HG03457 (cell line): ENCODE measurements at regions not wholly inside any gene's neighbourhood (a gene's known extent, or its start where the extent isn't known, plus 50 kb on each side); places are given as distances from the start of the nearest gene placed in this dataset.
"Not testable (repeated sequence)": the region's sequence is repeated elsewhere in the genome, so short reads cannot be mapped to it uniquely, and the experiment has no call there.

Experiments
- ATAC-seq: cut with Tn5 transposase; IDR thresholded peaks from one replicate; pipeline ENCODE4 v1.9.1; 2021; ENCODE audit warnings: moderate number of reproducible peaks; ENCODE audit not compliant: unreplicated experiment

DNA sequence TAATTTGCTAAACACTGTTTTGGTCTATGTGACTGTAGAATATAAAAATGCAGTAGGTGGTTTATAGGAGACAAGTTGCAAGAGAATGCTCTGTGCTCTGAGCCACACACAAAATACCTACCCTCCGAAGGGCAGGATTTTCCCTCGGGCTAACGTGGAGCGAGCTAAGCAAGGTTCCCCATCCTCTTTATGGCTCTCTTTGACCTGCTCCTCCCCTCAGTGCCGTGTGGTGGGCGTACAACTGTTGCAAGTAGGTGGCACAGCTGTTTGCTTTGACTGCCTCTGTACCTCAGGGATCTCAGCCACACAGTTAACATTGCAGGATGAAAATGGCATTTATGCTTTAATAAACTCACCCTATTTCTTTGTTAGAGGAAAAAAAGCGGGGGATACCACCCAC is 339.1 kb downstream of the SATB1 start:
- no peak for ATAC-seq

DNA sequence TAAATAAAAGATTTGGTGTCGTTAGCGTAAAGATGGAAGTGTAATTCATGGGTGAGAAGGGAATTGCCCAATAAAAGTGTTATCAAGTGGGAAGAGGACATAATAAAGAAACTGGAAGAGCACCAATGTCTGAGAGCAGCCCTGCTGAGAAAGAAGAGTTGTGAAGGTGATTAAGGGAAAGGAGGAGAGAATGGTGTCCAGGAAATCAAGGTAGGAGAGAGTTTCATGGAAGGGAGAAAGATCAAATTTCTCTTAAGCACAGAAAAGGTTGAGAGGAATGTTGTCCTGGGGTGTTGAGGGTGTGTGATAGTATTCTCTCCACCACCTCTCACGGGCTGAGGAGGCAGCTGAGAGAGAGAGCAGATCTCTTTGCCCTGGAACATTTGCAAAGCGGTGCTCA is 339.7 kb downstream of the SATB1 start:
- ATAC-seq: no peak

DNA sequence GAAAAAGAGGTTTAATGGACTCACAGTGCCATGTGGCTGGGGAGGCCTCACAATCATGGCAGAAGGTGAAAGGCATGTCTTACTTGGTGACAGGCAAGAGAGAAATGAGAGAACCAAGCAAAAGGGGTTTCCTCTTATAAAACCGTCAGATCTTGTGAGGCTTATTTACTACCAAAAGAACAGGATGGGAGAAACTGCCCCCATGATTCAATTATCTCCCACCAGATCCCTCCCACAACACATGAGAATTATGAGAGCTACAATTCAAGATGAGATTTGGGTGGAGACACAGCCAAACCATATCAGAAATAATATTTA is 340.8 kb upstream of the TBC1D5 start:
- not testable (repeated sequence) for ATAC-seq

DNA sequence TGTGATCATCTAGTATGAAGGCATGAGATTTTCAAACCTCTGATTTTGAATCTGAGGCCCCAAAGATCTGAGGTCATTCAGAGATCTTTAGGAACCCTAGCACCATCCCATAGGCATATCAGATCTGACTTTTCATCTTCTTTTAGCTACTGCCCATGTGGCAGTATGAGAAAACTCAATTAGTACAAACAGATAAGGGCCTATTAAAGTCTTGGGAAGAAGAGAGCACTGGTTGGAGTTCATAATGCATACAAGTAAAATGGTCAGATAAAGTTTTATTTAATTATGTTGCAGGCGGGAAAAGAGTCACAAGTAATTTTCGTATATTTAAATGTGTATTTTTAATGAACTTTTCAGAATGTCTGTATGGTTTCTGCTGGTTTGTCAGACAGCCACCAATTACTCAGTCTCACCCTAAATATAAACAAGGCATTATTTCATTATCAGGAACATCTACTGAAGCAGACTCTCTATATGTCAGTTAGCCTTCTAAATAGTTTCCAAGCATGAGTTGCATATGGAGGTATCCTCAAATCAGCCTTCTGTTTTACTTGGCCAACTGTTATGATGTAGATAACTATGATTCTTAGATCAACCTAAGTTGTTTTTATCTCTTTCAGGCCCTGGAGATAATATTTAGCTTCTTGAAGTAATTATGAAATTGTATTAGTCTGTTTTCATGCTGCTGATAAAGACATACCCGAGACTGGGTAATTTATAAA is 340.3 kb upstream of the TBC1D5 start:
- no peak for ATAC-seq

DNA sequence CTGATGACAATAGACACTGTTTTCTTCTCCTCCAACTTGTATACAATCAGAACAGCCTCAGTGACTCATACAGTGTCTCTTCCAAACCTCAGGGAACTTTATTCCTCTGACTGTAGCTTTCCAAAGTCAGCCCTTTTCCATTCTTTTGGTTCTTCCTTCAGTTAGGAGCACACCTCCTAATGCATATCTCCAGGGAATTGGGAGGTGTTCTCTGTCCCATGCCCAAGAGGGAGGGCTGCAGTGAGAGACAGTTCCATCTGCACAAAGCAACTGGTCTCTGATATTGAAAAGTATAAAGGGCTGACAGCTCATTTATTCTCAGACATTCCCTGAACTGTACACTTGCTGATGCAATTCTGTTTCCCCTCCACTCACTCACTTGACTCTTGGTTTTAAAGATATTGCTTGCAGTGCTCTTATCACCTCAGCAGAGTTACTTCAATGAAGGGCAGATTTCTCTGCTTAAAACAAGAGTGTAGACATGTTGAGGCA is 337.8 kb upstream of the TBC1D5 start:
- no peak for ATAC-seq

DNA sequence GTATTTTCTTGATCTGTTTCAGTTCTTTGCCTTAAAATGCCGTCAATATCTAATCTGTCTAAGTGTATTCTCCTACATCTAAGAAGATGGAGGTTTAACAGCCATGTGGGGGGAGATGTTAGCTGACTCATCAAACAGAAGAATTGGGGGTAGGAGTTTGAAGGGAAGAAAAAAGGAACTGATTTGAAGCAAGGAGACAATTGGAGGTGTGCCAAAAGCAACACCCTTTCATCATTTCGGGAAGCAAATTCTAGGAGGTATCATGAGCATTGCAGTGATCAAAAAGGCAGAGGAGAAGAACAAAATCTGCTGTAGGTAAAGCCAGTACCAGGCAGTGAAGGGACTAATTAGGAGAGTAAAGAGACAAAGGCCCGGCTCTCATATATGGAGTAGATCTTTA is 337.3 kb upstream of the TBC1D5 start:
- no peak for ATAC-seq

DNA sequence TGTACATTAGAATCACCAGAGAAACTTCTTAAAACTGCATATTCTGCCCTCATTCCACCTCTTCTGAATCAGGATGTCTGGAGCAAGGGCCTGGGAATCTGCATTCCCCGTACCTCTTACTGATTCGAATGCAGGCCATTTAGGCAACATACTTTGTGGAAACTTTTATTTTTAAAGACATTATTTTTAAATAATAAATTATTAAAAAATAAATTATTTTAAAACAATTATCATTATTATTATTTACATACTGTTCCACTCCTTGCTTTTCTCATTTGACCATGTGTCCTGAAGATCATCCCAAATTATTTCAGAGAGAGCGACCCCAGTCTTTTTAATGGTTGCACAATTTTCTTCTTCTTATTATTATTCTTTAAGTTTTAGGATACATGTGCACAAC is 336.6 kb upstream of the TBC1D5 start:
- no peak for ATAC-seq

DNA sequence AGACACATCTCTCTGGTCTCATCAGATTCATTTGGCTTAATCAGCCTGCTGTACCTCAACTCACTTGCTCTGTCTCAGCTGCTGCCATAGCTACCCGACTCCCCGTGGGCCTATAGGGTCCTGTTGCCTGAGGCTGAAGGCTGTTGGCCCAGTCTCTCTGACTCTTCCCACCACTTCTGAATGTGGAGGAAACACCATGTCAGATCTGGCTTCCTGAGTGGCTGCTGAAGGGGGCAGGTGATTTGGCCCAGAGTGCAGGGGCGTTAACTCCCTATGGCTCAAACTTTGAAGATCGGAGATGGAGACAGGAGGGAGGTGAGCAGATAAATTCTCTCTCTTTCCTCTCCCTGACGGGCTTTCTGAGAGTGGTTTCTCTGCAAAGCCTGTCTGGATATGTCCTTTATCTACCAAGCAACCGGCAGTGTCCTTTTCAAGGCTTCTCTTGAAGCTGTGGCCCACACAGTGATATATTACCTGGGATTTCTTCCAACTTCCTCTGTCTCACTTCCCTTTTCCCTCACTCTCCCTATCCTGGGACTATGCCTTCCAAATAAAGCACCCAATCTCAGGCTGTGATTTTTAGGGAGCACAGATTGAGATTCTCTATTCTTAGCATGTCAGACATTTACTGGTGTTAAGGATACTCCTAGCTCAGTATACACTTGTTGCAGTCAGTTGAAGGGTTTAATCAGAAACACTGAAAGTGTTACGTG is 334.9 kb upstream of the TBC1D5 start:
- no peak for ATAC-seq

DNA sequence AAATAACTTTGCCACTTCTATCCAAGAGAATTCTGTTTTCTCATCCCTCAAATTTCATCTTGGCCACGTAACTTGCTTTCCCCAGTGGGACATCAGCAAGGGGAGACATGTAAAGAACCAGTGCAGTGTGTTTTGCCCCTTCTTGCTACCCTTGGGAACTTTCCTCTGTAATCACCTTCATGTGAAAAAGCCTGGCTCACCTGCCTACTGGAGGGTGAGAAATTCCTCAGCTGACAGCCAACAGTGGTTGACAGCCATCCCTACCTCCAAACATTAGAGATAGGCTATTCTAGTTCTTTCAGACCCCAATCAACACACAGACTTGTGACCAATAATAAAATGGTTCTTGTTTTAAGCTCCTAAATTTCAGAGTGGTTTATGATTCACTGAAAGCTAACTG is 333.9 kb upstream of the TBC1D5 start:
- ATAC-seq: no peak

DNA sequence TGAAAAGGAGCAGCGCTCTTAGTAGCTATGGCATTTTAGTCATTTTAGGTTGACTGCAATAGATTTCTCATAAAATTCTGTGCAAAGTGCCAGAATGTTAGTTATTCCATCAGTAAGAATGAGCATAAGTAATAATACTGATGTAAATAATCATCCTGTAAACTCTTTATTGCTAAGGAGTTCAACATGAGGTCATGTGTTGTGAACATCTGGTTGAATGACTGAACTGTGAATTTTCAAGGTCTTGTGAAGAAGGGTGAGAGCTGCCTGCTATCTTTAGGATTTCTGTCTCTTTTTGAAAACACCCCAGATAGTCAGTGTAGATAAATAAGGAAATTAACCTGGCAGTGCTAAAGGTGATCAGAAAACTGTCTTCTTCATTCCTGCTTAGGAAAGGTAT is 333.4 kb upstream of the TBC1D5 start:
- no peak for ATAC-seq

DNA sequence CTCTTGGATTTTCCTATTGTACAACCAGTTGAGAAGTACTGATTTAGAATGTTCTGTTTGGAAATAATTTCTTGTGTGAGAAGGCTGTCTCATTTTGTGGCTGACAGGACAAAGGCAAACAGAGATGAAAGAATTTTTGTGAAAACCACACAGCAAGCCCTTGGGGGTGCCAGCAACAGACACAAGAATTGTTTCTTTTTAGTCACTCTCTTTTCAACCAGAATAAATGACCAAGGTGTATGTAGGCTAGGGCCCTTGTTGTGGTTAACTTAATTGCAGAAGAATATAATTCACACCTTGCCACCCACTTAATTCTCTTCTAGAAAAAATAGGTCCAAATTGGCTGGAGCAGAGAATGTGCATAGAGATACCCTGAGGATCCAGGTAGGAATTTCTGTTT is 329.4 kb upstream of the TBC1D5 start:
- no peak for ATAC-seq

DNA sequence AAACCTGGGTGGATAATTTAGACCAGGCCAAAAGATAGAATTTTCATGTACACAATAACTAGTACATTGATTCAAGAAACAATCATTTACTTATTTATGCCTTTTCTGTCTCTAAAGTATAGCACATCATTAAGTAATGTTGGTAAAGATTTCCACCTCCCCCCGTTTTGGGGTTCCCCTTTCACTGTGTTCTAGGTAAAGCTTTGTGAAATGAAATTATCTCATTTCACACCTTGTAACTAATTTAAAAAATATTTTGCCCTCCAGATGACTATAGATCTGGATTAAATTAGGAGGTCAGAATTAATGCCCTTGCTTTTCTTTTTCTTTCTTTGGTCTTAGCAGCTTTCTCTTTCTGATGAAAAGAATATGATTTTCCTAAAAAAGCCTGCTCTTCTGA is 328.5 kb upstream of the TBC1D5 start:
- ATAC-seq: no peak

DNA sequence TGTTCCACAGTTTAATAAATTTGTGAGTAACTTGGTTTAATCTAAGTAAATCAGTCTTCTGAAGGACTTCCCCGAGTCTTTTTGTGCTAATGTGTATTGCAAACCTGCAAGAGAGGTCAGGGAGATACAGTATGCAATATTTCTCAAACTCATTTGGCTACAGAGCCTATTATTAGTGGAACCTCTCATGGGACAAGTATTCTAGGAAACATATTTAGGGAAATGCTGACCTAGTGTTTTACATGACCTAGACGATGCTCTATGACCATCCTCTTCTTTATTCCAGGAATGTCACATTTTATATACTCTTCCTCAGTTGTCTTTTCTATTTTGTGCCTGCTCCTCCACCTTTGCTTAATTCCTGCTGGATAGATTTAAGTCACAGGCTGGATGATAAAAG is 327.8 kb upstream of the TBC1D5 start:
- no peak for ATAC-seq

DNA sequence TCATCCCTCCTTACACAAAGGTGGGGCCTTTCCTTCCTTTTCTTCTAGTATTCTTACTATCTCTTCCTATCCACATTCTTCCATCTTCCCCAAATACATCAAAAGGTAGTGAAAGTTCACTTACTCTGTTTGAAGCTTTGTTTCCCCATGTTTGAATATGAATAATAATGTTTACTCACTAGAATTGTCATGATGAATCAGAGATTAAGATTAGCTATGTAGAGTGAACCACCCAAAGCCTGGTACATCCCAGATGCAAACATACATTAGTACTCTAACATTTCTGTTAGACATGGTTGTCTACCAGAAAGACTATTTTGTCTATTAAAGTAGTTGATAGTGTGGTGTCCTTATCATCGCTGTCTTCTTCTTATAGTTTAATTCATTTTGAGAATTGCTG is 327.1 kb upstream of the TBC1D5 start:
- ATAC-seq: no peak

DNA sequence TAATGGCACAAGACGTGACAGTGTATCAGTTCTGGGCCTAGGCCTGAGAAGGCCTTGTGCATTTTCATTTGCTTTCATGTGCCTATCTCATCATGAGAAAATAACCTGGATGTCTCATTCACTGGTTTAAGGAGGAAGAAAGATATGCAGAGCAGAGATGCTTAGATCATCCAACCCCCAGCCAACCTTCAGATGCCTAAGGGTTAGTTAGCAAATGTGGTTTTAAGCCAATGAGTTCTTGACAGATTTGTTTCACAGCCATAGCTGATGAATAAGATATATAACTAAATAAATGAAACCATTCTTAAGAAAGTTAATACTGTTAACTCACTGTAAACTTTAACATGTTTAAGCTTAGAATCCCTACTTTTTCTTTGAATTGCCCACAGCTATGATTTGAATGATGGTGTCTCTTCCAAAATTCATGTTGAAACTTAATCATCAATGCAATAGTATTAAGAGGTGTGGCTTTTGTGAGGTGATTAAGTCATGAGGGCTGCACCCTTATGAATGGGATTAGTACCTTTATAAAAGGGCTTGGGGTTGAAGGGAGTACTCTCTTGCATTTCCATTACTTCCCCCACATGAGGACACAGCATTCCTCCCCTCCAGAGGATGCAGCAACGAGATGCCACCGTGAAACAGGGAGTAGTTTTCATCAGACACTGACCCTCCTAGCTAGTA is 324.6 kb upstream of the TBC1D5 start:
- ATAC-seq: no peak

DNA sequence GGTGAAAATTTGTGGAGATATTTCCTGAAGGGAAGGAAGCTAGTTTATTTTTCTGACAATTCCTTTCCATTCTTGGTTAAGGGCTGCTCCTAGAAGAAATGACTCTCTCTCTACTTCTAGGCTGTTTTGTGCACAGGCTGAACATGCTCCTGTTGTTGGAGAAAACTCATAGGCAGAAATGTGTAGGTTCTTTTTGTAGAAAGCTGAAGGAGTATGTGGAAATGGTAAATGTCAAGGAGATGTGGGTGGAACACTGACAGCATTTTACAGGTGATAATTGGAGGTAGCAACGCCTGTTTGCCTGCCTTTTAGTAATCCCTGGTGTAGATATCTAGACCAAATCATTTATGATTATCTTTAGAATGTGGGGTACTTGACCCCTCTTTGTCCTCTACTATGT is 322.2 kb upstream of the TBC1D5 start:
- no peak for ATAC-seq

DNA sequence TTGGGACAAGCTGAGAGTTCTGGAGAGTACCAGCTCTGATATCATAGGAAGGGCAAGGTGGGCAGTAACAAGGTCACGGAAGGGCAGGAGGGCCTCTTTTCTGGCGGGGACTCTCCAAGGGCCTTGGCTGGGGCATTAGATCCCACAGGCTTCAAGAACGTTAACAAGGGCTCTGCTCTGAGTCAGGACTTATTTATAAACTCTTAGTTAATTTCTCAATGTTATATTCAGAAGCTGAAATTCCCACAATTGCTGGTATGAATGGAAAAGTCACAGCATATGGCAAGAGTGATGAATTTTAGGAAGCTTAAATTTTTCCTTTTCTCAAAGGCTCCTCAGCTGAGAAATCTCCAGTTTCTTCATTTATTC is 320.2 kb upstream of the TBC1D5 start:
- ATAC-seq: no peak

DNA sequence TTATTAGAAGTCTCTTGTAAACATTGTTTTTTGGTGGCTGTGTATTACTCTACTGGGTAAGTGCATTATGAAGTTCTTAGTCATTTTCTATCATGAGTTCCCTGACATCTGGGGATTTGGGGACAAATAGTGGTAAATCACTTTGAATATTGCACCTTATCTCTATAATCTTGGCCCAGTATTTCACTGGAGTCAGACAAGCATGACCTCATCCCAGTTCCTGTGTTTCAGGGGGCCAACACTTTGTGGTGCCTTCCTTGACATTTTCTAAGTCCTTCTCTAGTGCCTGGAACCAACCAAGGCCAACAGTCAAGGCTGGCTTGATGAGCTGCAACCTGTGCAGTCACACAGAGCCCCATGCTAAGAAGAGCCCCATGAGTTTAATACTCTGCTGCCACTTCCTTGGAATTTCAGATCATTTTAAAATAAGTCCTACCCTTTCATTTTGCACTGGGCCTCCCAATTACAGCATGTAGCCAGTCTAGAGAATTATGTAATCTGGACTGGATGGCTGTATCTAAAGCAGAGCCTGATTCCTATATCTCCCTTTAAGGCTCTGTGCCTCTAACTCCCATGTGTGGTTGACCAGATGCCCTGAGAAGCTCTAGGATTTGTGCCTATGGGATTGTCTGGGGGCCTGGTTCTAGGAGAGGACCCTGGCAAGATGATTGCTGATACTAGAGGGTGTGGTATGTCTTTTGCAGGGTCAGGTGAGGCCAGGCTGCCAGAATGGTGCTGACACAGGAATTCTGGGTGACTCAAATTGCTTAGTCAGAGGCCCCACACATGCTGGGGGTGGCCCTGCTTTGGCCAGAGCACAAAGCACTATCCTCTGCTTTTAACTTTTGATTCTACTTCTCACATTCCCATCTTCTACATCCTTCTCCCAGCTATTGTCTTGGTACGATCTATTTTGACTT is 319.6 kb upstream of the TBC1D5 start:
- no peak for ATAC-seq

DNA sequence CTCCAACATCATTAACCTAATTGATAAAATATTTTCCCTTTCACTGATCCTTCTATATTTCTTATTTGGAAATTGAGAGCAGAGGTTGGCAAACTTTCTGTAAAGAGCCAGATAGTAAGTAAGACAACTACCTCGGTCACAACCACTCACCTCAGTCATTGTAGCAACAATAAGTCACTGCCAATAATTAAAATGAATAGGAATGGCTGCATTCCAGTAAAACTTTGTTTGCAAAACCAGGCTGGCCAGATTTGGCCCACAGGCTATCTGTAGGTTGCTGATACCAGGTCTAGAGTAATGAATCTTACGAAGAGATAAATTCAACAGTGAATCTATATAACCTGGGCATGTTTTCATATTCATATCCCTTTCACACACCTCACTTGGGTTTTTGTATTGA is 316.2 kb upstream of the TBC1D5 start:
- no peak for ATAC-seq

DNA sequence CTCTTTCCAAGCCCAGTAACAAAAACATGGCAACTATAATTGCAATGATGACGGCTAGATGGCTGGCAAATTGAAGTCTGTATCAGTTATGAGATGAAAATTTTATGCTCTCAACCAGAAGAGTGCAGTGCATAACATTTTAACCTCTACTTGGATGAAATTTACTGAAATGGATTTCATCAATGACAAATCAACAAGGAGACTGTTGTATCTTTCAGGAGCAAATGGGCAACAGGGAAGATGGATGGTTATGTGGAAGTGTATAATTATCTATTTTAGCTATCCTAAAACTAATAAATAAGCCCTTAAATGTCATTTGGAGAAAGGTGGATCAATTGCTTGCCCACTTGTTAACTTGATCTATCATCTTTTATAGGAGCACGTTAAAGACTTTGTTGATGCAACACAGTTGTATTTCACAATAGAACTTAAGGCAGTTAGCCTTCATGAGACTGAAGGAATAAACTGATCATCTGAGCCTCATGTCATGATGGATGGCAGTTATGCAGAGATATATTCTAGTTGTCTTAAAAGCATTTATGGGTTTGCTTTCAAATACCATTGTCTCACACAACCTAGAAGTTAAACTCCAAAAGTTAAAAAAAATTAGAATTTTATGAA is 315.1 kb upstream of the TBC1D5 start:
- no peak for ATAC-seq

DNA sequence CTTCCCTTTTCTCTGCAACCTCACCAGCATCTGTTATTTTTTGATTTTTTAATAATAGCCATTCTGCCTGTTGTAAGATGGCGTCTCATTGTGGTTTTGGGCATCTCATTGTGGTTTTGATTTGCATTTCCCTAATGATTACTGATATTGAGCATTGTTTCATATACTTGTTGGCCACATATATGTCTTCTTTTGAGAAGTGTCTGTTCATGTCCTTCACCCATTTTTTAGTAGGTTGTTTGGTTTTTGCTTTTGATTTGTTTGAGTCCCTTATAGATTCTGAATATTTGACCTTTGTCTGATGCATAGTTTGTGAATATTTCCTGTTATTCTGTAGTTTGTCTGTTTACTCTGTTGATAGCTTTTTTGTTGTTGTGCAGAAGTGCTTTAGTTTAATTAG is 312.2 kb upstream of the TBC1D5 start:
- ATAC-seq: no peak
